Thoracic aorta (tissue), 2 donors: ENCODE measurements at regions not wholly inside any gene's neighbourhood (a gene's known extent, or its start where the extent isn't known, plus 50 kb on each side); places are given as distances from the start of the nearest gene placed in this dataset.

Experiments used
- ATAC-seq: fragments of 150-250 bp; one replicate; pipeline ENCODE4 v1.8.0; 2017; ENCODE audit warnings: low read depth; ENCODE audit not compliant: insufficient number of reproducible peaks, low FRiP score
- DNase-seq: peaks from one replicate; pipeline ENCODE4 v3.0.0-alpha.2; 2020; ENCODE audit warnings: low spot score
- H3K27ac ChIP-seq, 2 donors: fragments of 200-600 bp; sonication (generic); 1 replicate in 1 of 2; 2 replicates in 1 of 2; pipeline ENCODE4 v1.5.1; 2016; ENCODE audit warnings: mild to moderate bottlenecking in 2 of 2, moderate library complexity in 2 of 2
- H3K27me3 ChIP-seq: fragments of 200-600 bp; sonication (generic); replicated peaks from 2 replicates; pipeline ENCODE4 v1.6.0; 2016; ENCODE audit warnings: mild to moderate bottlenecking; ENCODE audit not compliant: insufficient read depth
- H3K36me3 ChIP-seq: fragments of 200-600 bp; sonication (generic); one replicate; pipeline ENCODE4 v1.5.1; 2016
- H3K4me1 ChIP-seq, 2 donors: fragments of 200-600 bp; sonication (generic); 1 replicate in 1 of 2; 2 replicates in 1 of 2; pipeline versions ENCODE4 v1.5.1 to v1.6.0; 2016; ENCODE audit warnings: low read depth in 2 of 2, mild to moderate bottlenecking in 1 of 2; ENCODE audit not compliant: control insufficient read depth in 1 of 2
- H3K4me3 ChIP-seq: fragments of 200-600 bp; sonication (generic); 2 replicates; pipeline ENCODE4 v1.5.1; 2016; ENCODE audit warnings: mild to moderate bottlenecking
- H3K9me3 ChIP-seq: fragments of 200-600 bp; sonication (generic); 2 replicates; pipeline ENCODE4 v1.5.1; 2016
- CTCF ChIP-seq: fragments of 200-600 bp; sonication (generic); IDR thresholded peaks from one replicate; pipeline ENCODE4 v1.5.1; 2019; ENCODE audit warnings: antibody characterized with exemption

GRCh38 chr2:211067029-211067428 lies 510.6 kb downstream of the CPS1 start:
- no peak overlapping the region for H3K4me3 ChIP-seq
- ATAC-seq (no peak), DNase-seq (no peak)
- no peaks in the 10 kb centered on the region for H3K9me3 ChIP-seq
- H3K27ac ChIP-seq = no peak overlapping the region
- no peak for TF ChIP-seq CTCF
- no peaks in the 10 kb centered on the region for H3K27me3 ChIP-seq
- no peaks in the 10 kb centered on the region for H3K4me1 ChIP-seq
- H3K36me3 ChIP-seq = no peaks in the 10 kb centered on the region

GRCh38 chr2:211068108-211068780 lies 511.8 kb downstream of the CPS1 start:
- H3K4me3 ChIP-seq = no peak overlapping the region
- no peaks in the 10 kb centered on the region for H3K4me1 ChIP-seq
- no peaks in the 10 kb centered on the region for H3K27me3 ChIP-seq
- no peak for TF ChIP-seq CTCF
- no peaks in the 10 kb centered on the region for H3K9me3 ChIP-seq
- ATAC-seq (no peak), DNase-seq (no peak)
- H3K36me3 ChIP-seq = no peaks in the 10 kb centered on the region
- H3K27ac ChIP-seq = no peak overlapping the region

- H3K27ac ChIP-seq = no peak overlapping the region
- H3K27me3 ChIP-seq = no peaks in the 10 kb centered on the region
- ATAC-seq (no peak), DNase-seq (no peak)
- TF ChIP-seq CTCF = no peak
- no peaks in the 10 kb centered on the region for H3K36me3 ChIP-seq
- H3K9me3 ChIP-seq = no peaks in the 10 kb centered on the region
- no peak overlapping the region for H3K4me3 ChIP-seq
- no peaks in the 10 kb centered on the region for H3K4me1 ChIP-seq
Observed at GRCh38 chr2:211070547-211070946, 514.1 kb downstream of the CPS1 start.

GRCh38 chr2:211077216-211077767 lies 520.9 kb downstream of the CPS1 start:
- ATAC-seq (no peak), DNase-seq (no peak)
- H3K9me3 ChIP-seq = no peaks in the 10 kb centered on the region
- H3K27ac ChIP-seq = no peak overlapping the region
- no peaks in the 10 kb centered on the region for H3K27me3 ChIP-seq
- no peak overlapping the region for H3K4me3 ChIP-seq
- H3K36me3 ChIP-seq = no peaks in the 10 kb centered on the region
- no peaks in the 10 kb centered on the region for H3K4me1 ChIP-seq
- TF ChIP-seq CTCF = no peak

GRCh38 chr2:211084352-211084751 lies 528.0 kb downstream of the CPS1 start:
- H3K4me1 ChIP-seq = no peaks in the 10 kb centered on the region
- ATAC-seq = no peak
- DNase-seq = no peak
- TF ChIP-seq CTCF = no peak
- H3K4me3 ChIP-seq = no peak overlapping the region
- H3K27me3 ChIP-seq = no peaks in the 10 kb centered on the region
- no peak overlapping the region for H3K27ac ChIP-seq
- H3K9me3 ChIP-seq = no peaks in the 10 kb centered on the region
- no peaks in the 10 kb centered on the region for H3K36me3 ChIP-seq
